Glomerular visceral epithelial cell (primary cell): ENCODE measurements at regions not wholly inside any gene's neighbourhood (a gene's known extent, or its start where the extent isn't known, plus 50 kb on each side); places are given as distances from the start of the nearest gene placed in this dataset.
"Not testable (repeated sequence)": the region's sequence is repeated elsewhere in the genome, so short reads cannot be mapped to it uniquely, and the experiment has no call there.

ENCODE experiments used
- DNase-seq: peaks from one replicate; pipeline ENCODE4 v3.0.0-alpha.2; 2016; ENCODE audit errors: extremely low spot score

- DNase-seq, result no peak
Observed at GRCh38 chr10:120110196-120110595, 217.7 kb downstream of the SEC23IP start.

GRCh38 chr10:120111628-120112027, 219.1 kb downstream of the SEC23IP start:
- DNase-seq, result no peak

GRCh38 chr10:120112809-120113208, 220.3 kb downstream of the SEC23IP start:
- DNase-seq, result no peak

- no peak for DNase-seq
Observed at GRCh38 chr10:120115959-120116358, 223.4 kb downstream of the SEC23IP start.

- DNase-seq, result no peak
Observed at GRCh38 chr10:120121768-120122167, 229.2 kb downstream of the SEC23IP start.

GRCh38 chr10:120131183-120131582, 238.7 kb downstream of the SEC23IP start:
- peak; percentile 12 for DNase-seq

- DNase-seq, result no peak
Observed at GRCh38 chr10:120132811-120133210, 240.3 kb downstream of the SEC23IP start.

- DNase-seq, result no peak
Observed at GRCh38 chr10:120138689-120139088, 246.2 kb downstream of the SEC23IP start.

- no peak for DNase-seq
Observed at GRCh38 chr10:120145107-120145506, 252.6 kb downstream of the SEC23IP start.

- no peak for DNase-seq
Observed at GRCh38 chr10:120156614-120157274, 264.2 kb downstream of the SEC23IP start.

- DNase-seq, result no peak
Observed at GRCh38 chr10:120161111-120161510, 268.6 kb downstream of the SEC23IP start.

- no peak for DNase-seq
Observed at GRCh38 chr10:120162471-120162870, 269.9 kb downstream of the SEC23IP start.

GRCh38 chr10:120172356-120172755, 279.8 kb downstream of the SEC23IP start:
- DNase-seq, result no peak

GRCh38 chr10:120174491-120174890, 282.0 kb downstream of the SEC23IP start:
- no peak for DNase-seq

- no peak for DNase-seq
Observed at GRCh38 chr10:120177330-120177729, 279.7 kb upstream of the PLPP4 start.

- no peak for DNase-seq
Observed at GRCh38 chr10:120180160-120180559, 276.9 kb upstream of the PLPP4 start.

GRCh38 chr10:120181154-120181553, 275.9 kb upstream of the PLPP4 start:
- DNase-seq, result no peak

GRCh38 chr10:120182431-120182830, 274.6 kb upstream of the PLPP4 start:
- DNase-seq, result no peak

GRCh38 chr10:120183546-120183945, 273.5 kb upstream of the PLPP4 start:
- no peak for DNase-seq

GRCh38 chr10:120184547-120185337, 272.3 kb upstream of the PLPP4 start:
- no peak for DNase-seq

- DNase-seq, result no peak
Observed at GRCh38 chr10:120186506-120186905, 270.5 kb upstream of the PLPP4 start.

GRCh38 chr10:120187168-120187567, 269.9 kb upstream of the PLPP4 start:
- not testable (repeated sequence) for DNase-seq

GRCh38 chr10:120188950-120189349, 268.1 kb upstream of the PLPP4 start:
- DNase-seq, result no peak
